HG02970 (cell line): ENCODE measurements at regions not wholly inside any gene's neighbourhood (a gene's known extent, or its start where the extent isn't known, plus 50 kb on each side); places are given as distances from the start of the nearest gene placed in this dataset.
"Not testable (repeated sequence)": the region's sequence is repeated elsewhere in the genome, so short reads cannot be mapped to it uniquely, and the experiment has no call there.

Experiments used
- ATAC-seq: cut with Tn5 transposase; IDR thresholded peaks from one replicate; pipeline ENCODE4 v1.9.1; 2021; ENCODE audit warnings: mild to moderate bottlenecking, moderate library complexity, moderate number of reproducible peaks; ENCODE audit not compliant: unreplicated experiment, low FRiP score

DNA sequence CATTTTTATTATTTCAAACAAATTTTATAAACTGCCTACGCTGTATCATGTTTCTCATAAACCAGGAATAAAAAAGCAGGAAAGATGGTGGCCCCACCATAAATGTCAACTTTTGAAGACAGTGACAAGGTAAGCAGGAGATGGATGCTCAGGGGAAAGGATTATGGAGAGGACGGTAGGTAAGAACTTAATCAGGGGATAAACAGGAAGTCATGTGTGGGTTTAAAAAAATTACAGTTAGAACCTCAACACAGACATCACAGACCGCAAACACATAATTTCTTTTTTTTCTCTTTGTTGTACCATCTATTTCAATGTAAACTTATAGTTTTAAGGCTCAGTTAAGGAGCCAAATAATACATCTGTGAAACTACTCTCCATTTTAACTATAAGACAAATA, 575.2 kb upstream of the SLC8A1 start:
- no peak for ATAC-seq

DNA sequence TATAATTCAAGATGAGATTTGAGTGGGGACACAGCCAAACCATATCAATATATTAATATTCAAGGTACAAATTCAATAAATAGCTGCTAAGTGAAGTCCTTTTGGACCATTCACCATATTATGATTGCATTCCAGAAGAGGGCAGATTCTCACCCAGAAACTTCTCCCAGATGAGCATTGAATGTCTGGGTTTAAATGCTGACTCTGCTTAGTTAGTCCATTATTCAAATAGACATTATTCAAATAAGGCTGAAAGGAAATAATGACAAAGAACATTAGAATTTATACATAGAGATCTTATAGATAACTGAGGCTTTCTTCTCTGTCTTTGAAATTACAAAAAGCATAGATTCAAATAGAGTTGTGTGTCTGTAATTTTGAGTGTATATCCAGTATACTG, 579.4 kb upstream of the SLC8A1 start:
- no peak for ATAC-seq

DNA sequence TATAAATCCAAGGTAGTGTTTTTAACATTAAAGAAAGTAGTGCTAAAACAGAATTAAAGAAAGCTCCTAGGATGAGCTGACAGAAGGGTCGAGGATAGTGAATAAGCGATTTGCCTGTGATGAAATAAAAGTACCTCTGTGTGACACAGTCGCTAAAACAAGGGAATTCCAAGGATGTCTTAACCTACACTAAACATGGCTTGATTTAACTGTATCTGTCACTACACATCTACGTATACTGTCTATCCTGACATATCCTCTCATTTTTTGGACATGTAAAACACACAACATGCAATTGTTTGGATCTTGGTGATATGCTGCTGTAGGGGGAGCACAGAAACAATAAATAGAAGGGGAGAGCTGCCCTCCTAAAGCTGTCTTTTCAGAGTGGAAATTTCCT, 580.8 kb upstream of the SLC8A1 start:
- no peak for ATAC-seq

DNA sequence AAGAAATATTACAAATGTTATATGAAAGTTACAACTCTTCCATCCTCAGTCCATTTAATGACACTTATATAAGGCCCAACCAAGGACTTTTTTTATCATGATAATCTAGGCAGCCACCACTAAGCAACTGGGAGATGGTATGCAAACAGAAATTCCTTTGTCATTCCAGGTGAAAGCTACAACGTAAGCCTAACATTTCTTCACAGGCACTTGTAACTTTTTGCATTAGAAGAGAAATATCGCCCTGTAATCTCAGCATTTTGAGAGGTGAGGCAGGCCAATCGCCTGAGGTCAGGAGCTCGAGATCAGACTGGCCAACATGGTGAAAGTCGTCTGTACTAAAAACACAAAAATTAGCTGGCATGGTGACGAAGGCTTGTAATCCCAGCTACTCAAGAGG, 581.2 kb upstream of the SLC8A1 start:
- no peak for ATAC-seq

DNA sequence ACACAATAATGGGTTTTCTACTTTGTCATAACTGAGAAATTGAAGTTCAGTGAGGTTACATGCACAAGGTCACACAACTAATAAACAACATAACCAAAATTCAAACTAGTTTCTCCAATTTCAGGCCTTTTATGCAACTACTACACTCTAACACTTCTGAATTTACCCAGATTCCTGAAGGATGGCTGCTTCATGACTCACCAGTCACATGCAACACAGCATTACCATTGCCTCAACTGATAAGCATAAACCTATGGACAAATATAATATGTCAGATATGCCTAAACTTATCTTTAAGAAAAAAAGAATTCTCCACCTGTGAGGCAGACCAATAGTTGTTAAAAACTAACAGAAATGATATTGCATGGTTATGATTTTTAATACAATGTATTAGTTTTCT, 586.5 kb upstream of the SLC8A1 start:
- ATAC-seq = no peak

DNA sequence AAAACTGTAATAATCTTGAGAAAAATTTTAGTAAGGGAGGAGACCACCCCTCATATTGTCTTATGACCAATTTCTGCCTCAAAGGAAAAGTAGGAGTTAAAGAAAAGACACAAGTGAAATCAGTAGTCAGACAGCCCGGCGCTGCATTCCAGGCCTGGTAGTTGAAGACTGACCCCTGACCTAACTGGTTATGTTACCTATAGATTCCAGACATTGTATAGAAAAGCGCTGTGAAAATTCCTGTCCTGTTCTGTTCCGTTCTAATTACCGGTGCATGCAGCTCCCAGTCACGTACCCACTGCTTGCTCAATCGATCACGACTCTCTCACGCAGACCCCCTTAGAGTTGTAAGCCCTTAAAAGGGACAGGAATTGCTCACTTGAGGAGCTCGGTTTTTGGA, 587.9 kb upstream of the SLC8A1 start:
- not testable (repeated sequence) for ATAC-seq

DNA sequence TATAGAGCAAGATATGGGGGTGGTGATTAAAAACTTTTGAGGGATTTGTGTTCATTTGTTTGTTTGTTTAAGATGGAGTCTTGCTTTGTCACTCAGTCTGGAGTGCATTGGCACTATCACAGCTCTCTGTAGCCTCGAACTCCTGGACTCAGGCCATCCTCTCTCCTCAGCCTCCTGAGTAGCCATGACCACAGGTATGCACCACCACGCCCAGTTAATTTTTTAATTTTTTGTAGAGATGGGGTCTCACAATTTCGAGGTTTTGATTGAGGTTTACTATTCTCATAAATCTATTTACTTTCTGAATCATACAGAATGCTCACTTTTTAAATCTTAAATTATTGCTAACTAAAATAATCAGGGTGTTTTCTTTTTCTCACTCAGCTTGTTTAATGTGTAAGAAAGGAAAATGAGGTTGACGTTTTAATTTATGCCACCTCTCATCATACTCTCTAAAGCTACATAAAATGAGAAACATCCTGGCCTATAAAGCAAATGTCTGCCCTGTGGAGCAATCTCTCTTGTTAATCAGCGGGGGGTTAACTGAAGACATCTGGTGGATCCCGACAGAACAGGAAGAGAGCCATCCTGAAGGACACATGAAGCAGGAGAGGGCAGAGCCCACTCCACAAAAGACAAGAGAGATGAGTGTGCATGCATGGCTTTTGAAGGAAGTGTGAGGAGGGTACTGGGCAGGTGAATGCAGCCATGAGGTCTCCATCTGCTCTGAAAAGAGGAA, 589.1 kb upstream of the SLC8A1 start:
- ATAC-seq = no peak

DNA sequence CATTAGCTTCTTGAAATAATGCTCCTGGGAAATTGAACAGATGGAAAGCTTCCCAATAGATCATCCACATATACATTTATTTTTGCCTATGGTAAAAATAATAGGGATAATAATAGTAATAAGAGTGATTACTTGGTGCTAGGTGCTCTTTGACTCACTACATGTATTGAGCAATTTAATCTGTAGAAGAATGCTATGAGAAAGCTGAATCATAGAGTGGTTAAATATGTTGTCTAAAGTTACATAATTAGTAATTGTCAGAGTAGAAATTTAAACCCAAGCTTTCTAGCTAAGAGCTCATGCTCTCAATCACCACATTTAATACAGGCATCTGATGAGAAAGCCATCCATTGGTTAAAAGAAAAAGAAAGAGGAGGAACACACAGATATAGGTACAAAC, 590.5 kb upstream of the SLC8A1 start:
- ATAC-seq = no peak

DNA sequence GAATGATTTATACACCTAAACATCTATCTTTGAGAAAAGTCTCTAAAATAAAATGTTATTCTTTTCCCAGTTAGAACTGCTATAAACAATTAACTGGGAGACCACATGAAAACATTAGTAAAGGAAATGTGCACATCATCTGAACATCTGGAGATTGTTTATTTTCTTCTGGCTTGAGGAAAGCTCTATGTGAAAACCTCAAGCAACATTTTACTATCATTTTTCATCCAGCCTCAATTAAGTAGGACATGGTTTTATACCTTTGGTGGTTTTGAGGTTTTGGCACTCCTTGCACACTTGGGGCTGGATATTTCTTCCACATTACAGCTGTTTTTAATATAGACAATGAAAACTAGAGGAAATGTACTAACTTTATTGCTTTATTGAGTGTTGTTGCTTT, 609.5 kb upstream of the SLC8A1 start:
- no peak for ATAC-seq

DNA sequence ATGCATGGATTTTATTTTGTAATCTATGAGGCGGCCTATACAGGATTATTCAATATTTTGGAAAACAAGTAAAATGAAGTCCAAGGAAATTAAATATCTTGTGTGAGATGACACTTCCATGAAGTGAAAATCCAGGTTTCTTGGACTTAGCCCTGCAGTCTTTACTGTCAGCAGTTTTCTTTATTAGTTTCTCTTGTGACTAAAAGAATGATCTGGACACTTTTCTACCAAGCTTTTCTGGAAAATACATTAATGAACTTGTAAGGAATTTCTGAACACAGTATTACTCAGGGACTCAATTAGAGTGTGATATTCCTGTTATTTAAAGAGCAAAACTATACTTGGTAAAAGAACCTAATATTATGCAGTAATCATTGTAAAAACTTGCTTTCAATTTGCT, 610.4 kb upstream of the SLC8A1 start:
- no peak for ATAC-seq

DNA sequence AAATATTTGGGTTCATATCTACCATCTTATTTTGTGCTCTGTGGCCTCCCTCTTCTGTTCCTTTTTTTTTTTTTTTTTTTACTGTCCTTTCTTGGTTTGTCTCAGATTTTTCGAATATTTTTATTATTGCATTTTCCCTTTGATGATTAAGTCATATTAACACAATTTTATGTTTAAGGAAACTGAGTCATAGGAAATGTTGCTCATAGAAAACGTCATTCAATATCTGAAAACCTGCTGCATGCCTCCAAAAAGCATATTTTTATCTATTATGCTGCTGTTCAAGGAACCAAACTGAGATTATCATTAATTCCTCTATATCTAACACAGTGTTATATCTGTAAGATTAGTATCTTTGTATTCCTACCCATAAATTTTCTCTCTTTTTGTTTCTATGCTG, 614.3 kb upstream of the SLC8A1 start:
- ATAC-seq = no peak

DNA sequence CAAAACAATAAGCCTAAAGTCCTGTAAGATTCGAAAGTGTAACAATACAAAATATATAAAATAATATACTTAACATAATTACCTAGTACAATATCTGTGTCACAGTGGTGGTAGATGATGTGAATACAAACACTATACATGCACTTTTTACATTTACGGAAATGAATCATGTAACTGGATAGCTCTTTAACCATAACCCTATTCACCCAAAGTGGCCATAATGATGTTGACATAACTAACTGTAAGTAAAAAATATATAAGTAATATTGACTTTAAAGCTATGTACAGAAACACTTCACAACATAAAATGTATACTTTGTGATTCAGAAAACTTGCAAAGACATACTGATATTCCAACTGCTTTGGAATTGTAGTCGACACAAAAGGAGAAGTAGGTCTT, 616.9 kb upstream of the SLC8A1 start:
- no peak for ATAC-seq

DNA sequence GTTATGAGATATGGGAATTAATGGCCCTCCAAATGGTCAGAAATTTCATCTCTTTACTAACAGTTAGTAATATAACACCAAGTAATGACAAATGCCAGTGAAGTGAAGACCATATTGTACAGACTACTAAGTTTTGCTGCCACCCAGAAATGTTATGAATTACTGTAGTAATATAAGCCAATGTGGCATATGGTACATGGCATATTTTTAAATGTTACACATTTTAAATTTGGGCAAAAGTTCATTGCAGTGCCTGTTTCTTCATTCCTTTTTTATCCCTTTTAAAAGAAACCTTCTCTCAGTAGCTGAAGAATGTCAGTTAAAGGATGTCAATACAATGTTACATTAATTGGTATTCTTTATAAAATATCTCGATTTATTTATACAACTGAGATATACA, 626.5 kb upstream of the SLC8A1 start:
- ATAC-seq = no peak

DNA sequence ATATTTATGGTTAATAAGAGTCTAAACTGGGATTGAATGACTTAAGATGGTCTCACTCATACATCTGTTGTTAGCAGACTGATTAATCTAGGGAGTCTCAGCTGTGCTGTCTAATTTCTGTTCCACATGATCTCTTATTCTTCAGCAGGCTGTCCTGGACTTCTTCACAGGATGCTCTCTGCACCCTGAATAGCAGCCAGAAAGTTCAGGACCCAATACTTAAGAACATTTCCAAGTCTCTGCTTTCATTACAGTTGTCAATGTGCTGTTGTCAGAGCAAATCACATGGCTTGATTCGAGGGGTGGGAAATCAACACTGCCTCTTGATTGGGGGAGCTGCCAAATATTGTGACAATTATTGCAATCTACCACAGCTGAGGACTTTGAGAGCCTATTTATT, 627.1 kb upstream of the SLC8A1 start:
- no peak for ATAC-seq

DNA sequence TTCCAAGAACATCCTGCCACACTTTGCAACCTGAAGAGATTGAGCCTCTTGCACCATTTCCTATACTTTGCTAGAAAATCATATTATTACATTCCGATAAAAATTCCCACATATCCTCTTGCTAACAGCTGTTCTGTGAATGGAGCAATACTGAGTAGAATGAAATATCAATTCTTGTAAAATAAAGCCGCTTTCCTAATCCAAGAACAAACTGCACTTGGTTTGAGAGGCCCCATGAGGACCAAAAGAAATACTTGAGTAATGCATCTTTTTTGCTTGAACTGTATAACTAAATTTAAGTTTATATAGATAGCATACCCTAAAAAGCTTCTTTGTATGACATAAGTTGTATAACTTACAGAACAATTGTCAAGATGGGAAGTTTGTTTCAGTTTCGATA, 632.4 kb upstream of the SLC8A1 start:
- ATAC-seq = no peak

DNA sequence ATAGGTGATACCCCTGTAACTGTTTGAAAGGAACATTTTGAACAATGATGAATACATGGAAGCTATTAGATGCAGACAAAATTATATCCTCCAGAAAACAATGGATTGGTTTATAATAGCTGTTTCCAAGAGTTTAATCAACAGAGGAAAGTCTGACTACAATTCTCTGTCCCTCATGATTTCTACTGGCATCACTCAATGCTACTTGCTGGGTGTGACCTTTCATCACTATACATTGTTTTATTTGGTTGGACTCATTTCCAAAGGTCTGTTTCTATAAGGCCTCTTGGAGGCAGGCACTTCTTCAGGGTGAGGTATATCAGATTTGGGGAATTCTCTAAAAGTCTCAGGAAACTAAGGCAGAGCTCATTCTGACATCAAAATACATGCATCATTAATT, 636.1 kb upstream of the SLC8A1 start:
- no peak for ATAC-seq

DNA sequence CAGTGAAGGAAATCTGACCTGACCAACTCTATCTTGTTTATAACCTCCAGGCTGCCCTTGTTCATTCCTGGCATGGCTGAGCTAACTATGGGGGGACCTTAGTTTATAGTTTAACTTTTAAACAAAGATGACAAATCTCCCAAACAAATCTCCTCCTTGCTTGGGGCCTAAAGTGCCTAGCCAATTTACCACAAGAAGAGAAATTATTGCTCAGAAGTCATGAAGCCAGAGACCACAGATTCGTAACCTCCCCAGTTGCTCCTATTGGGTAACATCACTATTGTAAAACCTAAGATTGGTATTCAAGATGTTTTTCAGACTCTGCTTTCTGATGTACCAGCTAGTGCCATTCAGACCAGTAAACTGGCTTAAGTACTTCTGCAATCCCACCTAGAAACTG, 649.4 kb upstream of the SLC8A1 start:
- ATAC-seq = no peak

DNA sequence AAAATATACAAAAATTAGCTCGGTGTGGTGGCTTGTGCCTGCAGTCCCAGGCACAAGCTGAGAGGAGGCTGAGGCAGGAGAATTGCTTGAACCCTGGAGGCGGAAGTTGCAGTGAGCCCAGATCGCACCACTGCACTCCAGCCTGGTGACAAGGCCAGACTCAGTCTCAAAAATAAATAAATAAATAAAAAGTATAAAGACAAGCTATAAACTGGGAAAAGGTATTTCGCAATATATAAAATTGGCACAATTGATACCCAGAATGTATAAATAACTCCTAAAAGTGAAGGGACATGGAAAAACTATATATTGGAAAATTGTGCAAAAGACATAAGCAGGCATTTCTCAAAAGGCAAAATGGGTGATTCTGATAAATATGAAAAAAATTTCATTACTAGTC, 657.9 kb upstream of the SLC8A1 start:
- ATAC-seq = no peak

DNA sequence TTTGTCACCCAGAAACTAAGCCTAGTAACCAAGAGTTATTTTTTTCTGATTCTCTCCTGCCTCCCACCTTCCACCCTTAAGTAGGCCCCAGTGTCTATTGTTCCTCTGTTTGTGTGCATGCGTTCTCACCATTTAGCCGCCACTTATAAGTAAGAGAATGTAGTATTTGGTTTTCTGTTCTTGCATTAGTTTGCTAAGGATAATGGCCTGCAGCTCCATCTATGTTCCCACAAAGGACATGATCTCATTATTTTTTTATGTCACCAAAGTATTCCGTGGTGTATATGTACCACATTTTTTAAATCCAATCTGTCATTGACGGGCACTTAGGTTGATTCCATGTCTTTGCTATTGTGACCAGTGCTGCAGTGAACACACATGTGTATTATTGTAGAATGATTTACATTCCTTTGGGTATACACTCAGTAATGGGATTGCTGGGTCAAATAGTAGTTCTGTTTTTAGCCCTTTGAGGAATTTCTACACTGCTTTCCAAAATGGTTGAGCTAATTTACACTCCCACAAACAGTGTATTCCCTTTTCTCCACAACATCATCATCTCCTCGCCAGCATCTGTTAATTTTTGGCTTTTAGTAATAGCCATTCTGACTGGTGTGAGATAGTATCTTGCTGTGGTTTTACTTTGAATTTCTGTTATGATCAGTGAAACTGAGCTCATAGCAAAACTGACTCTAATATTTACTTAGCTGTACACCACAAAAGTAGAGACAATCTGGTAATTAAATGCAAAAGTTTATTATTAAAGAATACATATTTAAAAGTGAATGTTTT, 660.1 kb upstream of the SLC8A1 start:
- no peak for ATAC-seq

DNA sequence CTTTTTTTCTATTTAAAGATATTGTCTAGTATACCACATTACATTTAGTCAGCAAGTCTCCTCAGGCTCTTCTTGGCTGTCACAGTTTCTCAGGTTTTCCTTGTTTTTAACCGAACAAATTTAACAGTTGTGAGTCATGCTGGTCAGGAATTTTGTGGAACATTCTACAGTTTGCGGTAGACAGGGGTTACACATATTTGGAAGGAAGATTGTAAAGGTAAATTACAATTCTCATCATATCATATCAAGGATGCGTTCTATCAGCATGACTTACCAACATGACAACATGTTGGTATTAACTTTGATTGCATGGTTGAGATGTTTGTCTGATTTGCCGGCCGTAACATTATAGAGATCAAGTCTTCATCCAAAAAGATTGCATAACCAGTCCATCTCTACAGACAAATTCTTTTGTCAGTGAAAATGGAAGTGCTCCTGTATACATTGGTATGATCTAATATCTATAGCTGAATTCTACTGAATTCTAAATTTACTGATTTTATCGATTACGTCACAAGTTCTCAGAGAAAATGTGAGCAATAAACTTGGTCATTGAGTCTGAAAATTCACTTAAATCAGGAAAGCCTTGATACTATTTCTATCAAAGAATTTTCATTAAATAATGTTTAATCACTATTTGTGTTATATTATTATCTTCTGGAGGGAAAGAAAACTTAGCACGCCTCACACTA, 664.4 kb upstream of the SLC8A1 start:
- no peak for ATAC-seq

DNA sequence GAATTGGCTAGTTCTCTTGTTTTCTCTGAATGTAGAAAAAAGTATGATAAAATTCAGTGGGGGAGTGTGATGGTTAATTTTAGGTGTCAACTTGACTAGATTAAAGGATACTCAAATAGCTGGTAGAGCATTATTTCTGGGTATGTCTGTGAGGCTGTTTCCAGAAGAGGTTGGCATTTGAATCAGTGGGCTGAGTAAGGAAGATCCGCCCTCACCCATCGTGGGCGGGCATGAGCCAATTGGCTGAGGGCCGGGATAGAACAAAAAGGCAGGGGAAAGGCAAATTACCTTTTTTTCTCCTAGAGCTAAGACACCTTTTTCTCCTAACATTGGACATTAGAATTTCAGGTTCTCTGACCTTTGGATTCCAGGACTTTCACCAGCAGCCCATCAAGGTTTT, 667.6 kb upstream of the SLC8A1 start:
- no peak for ATAC-seq

DNA sequence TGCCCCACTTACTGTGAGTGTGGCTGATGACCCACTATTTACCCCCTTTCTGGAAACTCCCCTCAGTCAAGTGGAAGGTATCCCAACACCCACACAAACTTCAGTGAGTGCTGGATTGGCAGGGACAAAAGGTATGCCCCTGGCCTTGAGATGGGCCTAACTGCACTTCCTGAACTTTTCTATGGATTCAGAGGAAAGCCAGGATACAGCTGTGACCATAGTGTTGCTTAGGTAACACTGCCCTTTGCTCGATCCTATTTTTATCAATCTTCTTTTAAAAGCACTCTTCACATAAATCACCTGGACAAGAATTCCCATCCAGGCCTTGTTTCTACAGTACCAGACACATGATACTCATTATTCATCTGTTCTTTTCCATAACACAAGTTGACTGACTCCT, 671.5 kb upstream of the SLC8A1 start:
- ATAC-seq = no peak
